ENCODE measurements at regions not wholly inside any gene's neighbourhood (a gene's known extent, or its start where the extent isn't known, plus 50 kb on each side); places are given as distances from the start of the nearest gene placed in this dataset.

DNA sequence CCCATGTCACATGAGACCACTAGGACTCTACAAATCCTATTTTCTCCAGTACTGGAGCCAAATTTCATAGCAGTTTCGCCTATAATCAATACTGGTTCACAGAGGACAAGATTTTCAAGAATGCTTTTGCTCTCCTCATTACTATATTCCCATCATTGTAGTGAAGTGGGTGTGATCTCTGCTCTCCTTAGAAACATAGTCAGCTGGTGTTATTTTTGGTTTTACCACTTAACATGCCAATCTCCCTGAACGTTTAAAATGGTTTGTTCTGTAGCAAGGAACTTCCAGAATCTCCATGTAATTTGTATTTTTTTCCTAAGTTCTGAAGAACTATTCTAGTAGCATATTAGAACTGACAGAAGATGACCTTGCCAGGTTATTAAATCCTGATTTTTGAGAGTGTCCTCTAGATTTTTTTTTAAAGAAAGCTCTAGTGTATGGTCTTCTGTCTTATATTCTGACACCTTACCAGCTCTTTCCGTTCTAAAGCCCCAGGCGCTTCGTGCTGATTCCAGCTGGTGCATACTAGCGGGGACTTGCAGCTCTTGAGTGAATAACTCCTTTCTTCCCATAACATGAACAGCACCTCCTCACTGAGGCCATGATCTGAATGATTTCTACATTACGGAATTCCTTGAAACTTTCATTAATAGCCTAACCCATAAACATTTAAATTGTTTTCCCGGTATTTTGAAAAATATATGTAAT, 1372.9 kb downstream of the TECRL start:
- TF ChIP-seq, protein P1, sequence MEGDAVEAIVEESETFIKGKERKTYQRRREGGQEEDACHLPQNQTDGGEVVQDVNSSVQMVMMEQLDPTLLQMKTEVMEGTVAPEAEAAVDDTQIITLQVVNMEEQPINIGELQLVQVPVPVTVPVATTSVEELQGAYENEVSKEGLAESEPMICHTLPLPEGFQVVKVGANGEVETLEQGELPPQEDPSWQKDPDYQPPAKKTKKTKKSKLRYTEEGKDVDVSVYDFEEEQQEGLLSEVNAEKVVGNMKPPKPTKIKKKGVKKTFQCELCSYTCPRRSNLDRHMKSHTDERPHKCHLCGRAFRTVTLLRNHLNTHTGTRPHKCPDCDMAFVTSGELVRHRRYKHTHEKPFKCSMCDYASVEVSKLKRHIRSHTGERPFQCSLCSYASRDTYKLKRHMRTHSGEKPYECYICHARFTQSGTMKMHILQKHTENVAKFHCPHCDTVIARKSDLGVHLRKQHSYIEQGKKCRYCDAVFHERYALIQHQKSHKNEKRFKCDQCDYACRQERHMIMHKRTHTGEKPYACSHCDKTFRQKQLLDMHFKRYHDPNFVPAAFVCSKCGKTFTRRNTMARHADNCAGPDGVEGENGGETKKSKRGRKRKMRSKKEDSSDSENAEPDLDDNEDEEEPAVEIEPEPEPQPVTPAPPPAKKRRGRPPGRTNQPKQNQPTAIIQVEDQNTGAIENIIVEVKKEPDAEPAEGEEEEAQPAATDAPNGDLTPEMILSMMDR (IDR thresholded peaks at IDR 0.05) = no peak
- TF ChIP-seq POLR2AphosphoS5 (IDR thresholded peaks at IDR 0.05) (no peak), POLR2A (IDR thresholded peaks at IDR 0.05) (no peak)
